ENCODE measurements at regions not wholly inside any gene's neighbourhood (a gene's known extent, or its start where the extent isn't known, plus 50 kb on each side); places are given as distances from the start of the nearest gene placed in this dataset.

- no peak for ATAC-seq
Observed at GRCh38 chr2:152227969-152228592, 52.5 kb upstream of the STAM2 start.

DNA sequence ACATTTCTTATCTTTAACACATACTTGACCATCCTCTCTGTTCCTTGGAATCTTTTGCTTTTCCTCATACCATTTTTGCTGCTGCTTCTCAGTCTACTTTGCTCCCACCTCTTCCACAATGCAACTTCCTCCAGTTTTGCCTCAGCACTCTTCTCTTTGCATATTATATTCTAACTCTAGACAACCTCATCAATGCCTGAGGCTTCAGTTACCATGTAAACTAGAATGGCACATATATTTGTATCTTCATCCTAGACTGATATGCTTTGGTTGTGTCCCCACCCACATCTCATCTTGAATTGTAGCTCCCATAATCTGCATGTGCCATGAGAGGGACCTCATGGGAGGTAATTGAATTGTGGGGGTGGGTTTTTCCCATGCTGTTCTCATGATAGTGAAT lies 55.9 kb upstream of the STAM2 start:
- ATAC-seq: no peak

GRCh38 chr2:152234277-152234676 lies 58.7 kb upstream of the STAM2 start:
- no peak for ATAC-seq

DNA sequence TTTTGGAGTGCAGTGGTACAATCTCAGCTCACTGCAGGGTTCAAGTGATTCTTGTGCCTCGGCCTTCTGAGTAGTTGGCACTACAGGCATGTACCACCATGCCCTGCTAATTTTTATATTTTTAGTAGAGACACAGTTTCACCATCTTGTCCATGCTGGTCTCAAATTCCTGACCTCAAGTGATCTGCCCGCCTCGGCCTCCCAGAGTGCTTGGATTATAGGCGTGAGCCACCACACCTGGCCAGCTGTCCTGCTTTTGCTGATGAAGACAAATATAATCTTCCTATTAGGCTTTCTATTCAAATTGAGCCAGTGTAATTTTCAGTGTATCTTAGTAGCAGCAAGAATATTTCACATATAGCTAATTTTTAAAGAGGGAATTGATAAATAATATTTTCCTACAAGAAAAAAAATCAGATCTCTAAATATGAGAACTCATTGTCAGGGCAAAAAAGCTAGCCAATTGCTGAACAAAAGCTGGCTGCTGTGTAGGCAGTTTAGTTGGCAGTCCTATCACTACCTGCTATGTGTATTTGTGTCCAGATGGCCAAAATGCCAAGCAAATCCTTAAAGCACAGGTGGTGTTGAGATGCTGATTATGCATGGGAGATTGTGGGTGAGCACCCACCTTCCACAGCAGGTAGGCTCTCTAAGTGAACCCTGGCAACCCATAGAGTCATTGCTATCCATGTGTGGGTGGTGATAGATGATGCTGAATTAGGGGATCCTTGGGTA lies 60.8 kb upstream of the STAM2 start:
- no peak for ATAC-seq

- no peak for ATAC-seq
Observed at GRCh38 chr2:152238016-152238415, 62.5 kb upstream of the STAM2 start.

- ATAC-seq: peak; percentile 88
Observed at GRCh38 chr2:152240559-152241231, 65.1 kb upstream of the STAM2 start.

DNA sequence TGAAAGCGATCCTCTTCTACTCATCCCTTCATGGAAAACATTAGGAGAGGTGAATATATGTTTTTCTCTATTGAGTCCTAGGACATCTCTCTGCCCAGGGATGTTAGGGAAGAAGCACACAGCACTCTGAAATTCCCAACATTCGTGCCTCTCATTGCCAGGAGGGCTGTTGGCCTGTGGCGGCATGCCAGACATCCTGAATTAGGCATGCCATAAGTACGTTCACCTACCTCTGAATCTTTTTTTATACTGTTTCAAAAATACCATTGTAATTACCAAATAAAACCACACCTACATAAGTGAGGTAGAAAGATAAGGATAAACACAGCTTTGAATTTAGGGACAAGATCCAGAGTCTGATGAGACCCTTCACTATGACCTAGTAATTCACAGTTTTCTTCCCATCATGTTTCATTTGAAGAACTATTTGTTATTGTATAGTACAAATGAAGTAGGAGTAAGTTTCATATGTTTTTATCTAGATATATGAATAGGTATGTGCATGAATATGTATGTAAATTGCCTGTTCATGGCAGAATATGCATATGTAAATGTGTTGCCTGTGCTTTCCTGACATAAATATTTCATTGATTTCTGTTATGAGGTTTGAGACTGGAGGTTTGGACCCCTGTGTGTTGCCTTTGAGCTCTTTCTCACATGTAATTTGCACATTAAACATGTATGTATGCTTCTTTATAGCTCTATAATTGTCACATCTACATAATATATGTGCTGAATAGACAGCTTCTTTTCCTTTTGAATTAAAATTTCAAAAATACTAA lies 66.6 kb upstream of the STAM2 start:
- ATAC-seq: no peak

GRCh38 chr2:152242787-152243472 lies 67.4 kb upstream of the STAM2 start:
- no peak for ATAC-seq

GRCh38 chr2:152243761-152244640 lies 68.4 kb upstream of the STAM2 start:
- ATAC-seq: no peak

- no peak for ATAC-seq
Observed at GRCh38 chr2:152245653-152246052, 70.1 kb upstream of the STAM2 start.

- ATAC-seq: no peak
Observed at GRCh38 chr2:152246686-152247336, 71.2 kb upstream of the STAM2 start.

- no peak for ATAC-seq
Observed at GRCh38 chr2:152247337-152247695, 71.8 kb upstream of the STAM2 start.

- no peak for ATAC-seq
Observed at GRCh38 chr2:152250421-152251100, 75.0 kb upstream of the STAM2 start.

GRCh38 chr2:152251211-152251610 lies 75.6 kb upstream of the STAM2 start:
- ATAC-seq: no peak

DNA sequence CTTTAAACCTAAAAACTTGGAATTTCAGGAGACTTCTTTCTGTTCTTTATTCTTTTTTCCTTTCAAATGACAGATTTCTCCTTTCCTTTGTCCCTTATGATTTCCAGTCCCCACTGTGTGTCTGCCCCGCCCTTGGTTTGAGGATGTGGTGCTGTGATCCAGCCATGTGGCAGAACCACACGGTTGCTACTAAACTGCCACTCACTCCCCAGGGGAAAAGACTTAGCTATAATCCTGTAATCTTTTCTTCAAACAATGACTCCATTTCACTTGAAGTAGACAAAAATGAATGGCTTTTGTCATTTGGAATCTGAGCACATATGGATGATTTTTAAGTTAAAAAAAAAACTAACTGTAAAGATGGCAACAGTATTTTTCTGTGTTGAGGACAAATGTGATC lies 76.2 kb upstream of the STAM2 start:
- ATAC-seq: no peak

DNA sequence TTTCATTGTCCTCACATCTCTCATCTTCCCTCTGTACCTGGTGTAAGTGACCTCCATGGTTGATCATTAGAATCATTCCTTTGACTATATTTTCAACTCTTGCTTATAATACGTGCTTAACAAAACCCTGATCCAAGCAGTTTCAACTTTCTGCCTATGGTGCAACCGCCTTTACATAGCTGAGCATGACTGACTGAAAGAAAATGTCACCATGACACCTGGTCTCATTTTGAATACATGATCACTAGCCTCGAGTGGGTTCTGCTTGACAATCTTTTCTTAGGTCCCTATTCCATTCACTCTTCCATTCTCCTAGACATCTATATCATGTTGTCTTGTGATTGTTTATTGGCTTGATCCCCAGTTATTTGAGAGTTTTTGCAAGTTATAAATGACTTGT lies 78.9 kb upstream of the STAM2 start:
- ATAC-seq: no peak

- no peak for ATAC-seq
Observed at GRCh38 chr2:152254976-152255375, 79.4 kb upstream of the STAM2 start.

DNA sequence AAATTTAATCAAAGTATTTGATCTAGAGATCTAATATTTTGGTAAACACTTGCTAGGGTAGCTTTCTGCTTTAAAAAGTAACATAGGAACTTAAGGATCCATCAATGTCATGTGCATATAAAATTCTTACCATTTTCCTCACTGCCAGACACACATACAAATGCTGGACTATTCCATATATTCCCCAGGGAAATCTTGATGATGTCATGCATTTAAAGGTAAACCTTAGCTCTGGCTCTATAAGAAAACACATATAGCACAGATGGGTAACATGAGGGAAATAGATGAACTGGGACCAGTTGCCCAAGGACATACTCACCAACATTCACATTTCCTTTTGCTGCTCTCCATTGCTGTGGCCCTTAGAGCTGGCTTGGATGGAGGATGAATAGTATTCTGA lies 79.1 kb upstream of the FMNL2 start:
- no peak for ATAC-seq

DNA sequence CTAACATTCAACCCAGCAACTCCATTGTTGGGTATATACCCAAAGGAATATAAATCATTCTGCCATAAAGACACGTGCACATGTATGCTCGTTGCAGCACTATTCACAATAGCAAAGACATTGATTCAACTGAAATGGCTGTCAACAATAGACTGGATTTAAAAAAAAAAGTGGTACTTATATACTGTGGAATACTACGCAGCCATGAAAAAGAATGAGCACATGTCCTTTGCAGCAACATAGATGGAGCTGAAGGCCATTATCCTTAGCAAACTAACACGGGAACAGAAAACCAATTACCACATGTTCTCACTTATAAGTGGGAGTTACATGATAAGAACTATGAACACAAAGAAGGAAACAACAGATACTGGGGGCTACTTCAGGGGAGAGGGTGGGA lies 74.0 kb upstream of the FMNL2 start:
- no peak for ATAC-seq

GRCh38 chr2:152263911-152264310 lies 71.1 kb upstream of the FMNL2 start:
- no peak for ATAC-seq
